ENCODE measurements at regions not wholly inside any gene's neighbourhood (a gene's known extent, or its start where the extent isn't known, plus 50 kb on each side); places are given as distances from the start of the nearest gene placed in this dataset.

GRCh38 chr20:21933526-21933925 is 228.1 kb downstream of the PAX1 start:
- Histone ChIP-seq H3K27me3 (ENCODE audit: insufficient read depth, low read length) (no peaks in the 10 kb centered on the region), H3K79me1 (ENCODE audit: insufficient read depth, low read depth, low read length, poor library complexity, severe bottlenecking) (no peaks in the 10 kb centered on the region), H2AK5ac (ENCODE audit: insufficient read length, low read length) (no peak overlapping the region), H4K5ac (ENCODE audit: insufficient read length, low read depth, low read length) (no peak overlapping the region), H3K79me2 (ENCODE audit: insufficient read depth, low read length) (no peaks in the 10 kb centered on the region), H2BK20ac (ENCODE audit: low read depth, low read length, poor library complexity, severe bottlenecking) (no peak overlapping the region), H3K4me1 (ENCODE audit: insufficient read depth, low read length) (peaks cover 5% of the 10 kb centered on the region; the same call in 1 of the 2 replicates), H4K20me1 (ENCODE audit: control insufficient read depth, insufficient read depth, insufficient read length) (no peaks in the 10 kb centered on the region), H3K27ac (ENCODE audit: insufficient read length, low read depth, low read length) (no peak overlapping the region), H3K23me2 (ENCODE audit: insufficient read length, low read depth, low read length, poor library complexity, severe bottlenecking) (no peaks in the 10 kb centered on the region), H3T11ph (ENCODE audit: low read length) (no peak overlapping the region), H3K14ac (ENCODE audit: insufficient read depth, low read length) (no peak overlapping the region), H2BK15ac (ENCODE audit: low read depth, low read length) (no peak overlapping the region), H2BK5ac (ENCODE audit: insufficient read length, low read length) (no peak overlapping the region), H4K8ac (replicated peaks; ENCODE audit: insufficient read length, low read depth, low read length) (no peak overlapping the region), H3K23ac (ENCODE audit: insufficient read length, low read depth, low read length) (no peak overlapping the region), H4K91ac (ENCODE audit: insufficient read length, low read depth, low read length) (no peak overlapping the region), H2AFZ (ENCODE audit: low read length) (no peak overlapping the region), H3K56ac (ENCODE audit: insufficient read length, low read depth, low read length) (no peak overlapping the region), H3K4ac (ENCODE audit: low read depth, low read length) (no peak overlapping the region), H3K18ac (ENCODE audit: insufficient read length, low read depth, low read length) (no peak overlapping the region), H3K9ac (ENCODE audit: extremely low read depth, insufficient read length, low read length) (no peak overlapping the region), H3K4me2 (ENCODE audit: insufficient read depth, insufficient read length, low read length) (no peak overlapping the region), H2BK12ac (ENCODE audit: insufficient read length, low read depth, low read length) (no peak overlapping the region), H3K9me3 (ENCODE audit: control insufficient read depth, low read depth, low read length) (no peaks in the 10 kb centered on the region), H2BK120ac (ENCODE audit: low read depth, low read length, poor library complexity, severe bottlenecking) (no peak overlapping the region)
- Mint-ChIP-seq H3K4me3 (no peak overlapping the region), H3K9me3 (peaks cover 3 to 5% of the 10 kb centered on the region in 2 experiments; a peak in 3 of 5 replicates), H3K36me3 (ENCODE audit: insufficient read depth in 1 of 3, low read depth in 3 of 3) (peaks cover 2 to 6% (median 5%) of the 10 kb centered on the region in 3 experiments; a peak in 3 of 7 replicates), H3K27ac (no peak overlapping the region), H3K4me1 (peaks cover 21 to 32% of the 10 kb centered on the region in 2 experiments), H3K27me3 (ENCODE audit: low read depth) (no peaks in the 10 kb centered on the region)
- no peak for TF ChIP-seq CTCF (conservative IDR thresholded peaks at IDR 0.05)
- no CpG with 5 or more reads among the region's 3 CpGs for WGBS (ENCODE audit: extremely low coverage, insufficient read length, low lambda C conversion rate)
- no peak for DNase-seq

All from H9 (cell line).